GM13977 (cell line): ENCODE measurements at regions not wholly inside any gene's neighbourhood (a gene's known extent, or its start where the extent isn't known, plus 50 kb on each side); places are given as distances from the start of the nearest gene placed in this dataset.

Source experiments
- DNase-seq: peaks from one replicate; pipeline ENCODE4 v3.0.0; 2012; ENCODE audit warnings: low spot score
- CTCF ChIP-seq: IDR thresholded peaks from 2 replicates; pipeline ENCODE4 v1.5.1; 2012; ENCODE audit warnings: mild to moderate bottlenecking, control low read depth; ENCODE audit not compliant: insufficient read depth; ENCODE audit errors: extremely low read depth, missing control alignments
- in situ Hi-C: fragments of 300-500 bp; cut with MboI; formaldehyde crosslinking; loops from one replicate; pipeline ENCODE4 v1.12.0; 2022; ENCODE audit warnings: low sequenced_read_pairs, low pct_unique_long_range_greater_than_20kb, mixed read lengths, inconsistent platforms; ENCODE audit not compliant: unreplicated experiment

GRCh38 chr4:54372951-54373350 lies 143.9 kb downstream of the PDGFRA start:
- in situ Hi-C loops, result no loop called here
- DNase-seq, result no peak
- no peak for TF ChIP-seq CTCF

- no peak for TF ChIP-seq CTCF
- DNase-seq, result no peak
- in situ Hi-C loops, result no loop called here
These were observed 144.7 kb downstream of the PDGFRA start for GRCh38 chr4:54373718-54374210.

- no peak for TF ChIP-seq CTCF
- DNase-seq, result no peak
- in situ Hi-C loops, result no loop called here
These were observed 149.4 kb downstream of the PDGFRA start for GRCh38 chr4:54378461-54378860.

- in situ Hi-C loops, result no loop called here
- no peak for DNase-seq
- no peak for TF ChIP-seq CTCF
These were observed 155.1 kb downstream of the PDGFRA start for GRCh38 chr4:54384152-54384551.

GRCh38 chr4:54384563-54384962 lies 155.5 kb downstream of the PDGFRA start:
- DNase-seq, result no peak
- in situ Hi-C loops, result no loop called here
- TF ChIP-seq CTCF, result peak; percentile 35

- in situ Hi-C loops, result no loop called here
- no peak for DNase-seq
- TF ChIP-seq CTCF, result no peak
These were observed 157.1 kb downstream of the PDGFRA start for GRCh38 chr4:54386042-54386669.

- TF ChIP-seq CTCF, result no peak
- in situ Hi-C loops, result no loop called here
These were observed 157.6 kb downstream of the PDGFRA start for GRCh38 chr4:54386693-54387092.

More at GRCh38 chr4:54386693-54387092, 157.6 kb downstream of the PDGFRA start:
- DNase-seq, result no peak
